ENCODE measurements at regions not wholly inside any gene's neighbourhood (a gene's known extent, or its start where the extent isn't known, plus 50 kb on each side); places are given as distances from the start of the nearest gene placed in this dataset.
"Not testable (repeated sequence)": the region's sequence is repeated elsewhere in the genome, so short reads cannot be mapped to it uniquely, and the experiment has no call there.

- Histone ChIP-seq H3K4me3 (ENCODE audit: low read depth, low read length) (no peak overlapping the region), H3K36me3 (ENCODE audit: control insufficient read depth, insufficient read depth, low read length) (no peaks in the 10 kb centered on the region), H3K27me3 (ENCODE audit: control insufficient read depth, insufficient read depth, low read length) (no peaks in the 10 kb centered on the region)
- no peak for DNase-seq (ENCODE audit: low read depth)
- CTCF ChIA-PET = interaction anchor here (1.2 kb wide), 1 partner anchor 17 kb away, joined by 3 read pairs; no protein-coding TSS in a partner anchor
- POLR2A ChIA-PET = no interaction called here
- TF ChIP-seq CTCF (IDR thresholded peaks at IDR 0.05; ENCODE audit: insufficient read depth, low read depth, low read length) = no peak
Observed at GRCh38 chr2:58334414-58334813, 93.3 kb upstream of the FANCL start.

DNA sequence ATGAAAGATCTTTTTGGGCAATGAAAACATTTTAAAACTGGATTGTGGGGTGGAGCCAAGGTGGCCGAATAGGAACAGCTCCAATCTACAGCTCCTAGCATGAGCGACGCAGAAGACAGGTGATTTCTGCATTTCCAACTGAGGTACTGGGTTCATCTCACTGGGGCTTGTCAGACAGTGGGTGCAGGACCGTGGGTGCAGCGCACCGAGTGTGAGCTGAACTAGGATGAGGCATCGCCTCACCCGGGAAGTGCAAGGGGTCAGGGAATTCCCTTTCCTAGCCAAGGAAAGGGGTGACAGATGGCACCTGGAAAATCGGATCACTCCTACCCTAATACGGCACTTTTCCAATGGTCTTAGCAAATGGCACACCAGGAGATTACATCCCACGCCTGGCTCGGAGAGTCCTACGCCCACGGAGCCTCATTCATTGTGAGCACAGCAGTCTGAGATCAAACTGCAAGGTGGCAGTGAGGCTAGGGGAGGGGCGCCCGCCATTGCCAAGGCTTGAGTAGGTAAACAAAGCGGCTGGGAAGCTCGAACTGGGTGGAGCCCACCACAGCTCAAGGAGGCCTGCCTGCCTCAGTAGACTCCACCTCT is 84.3 kb upstream of the FANCL start:
- DNase-seq (ENCODE audit: low read depth); POLR2A ChIA-PET; CTCF ChIA-PET; H3K27me3 ChIP-seq (ENCODE audit: control insufficient read depth, insufficient read depth, low read length); H3K36me3 ChIP-seq (ENCODE audit: control insufficient read depth, insufficient read depth, low read length); H3K4me3 ChIP-seq (ENCODE audit: low read depth, low read length): not testable (repeated sequence)

DNA sequence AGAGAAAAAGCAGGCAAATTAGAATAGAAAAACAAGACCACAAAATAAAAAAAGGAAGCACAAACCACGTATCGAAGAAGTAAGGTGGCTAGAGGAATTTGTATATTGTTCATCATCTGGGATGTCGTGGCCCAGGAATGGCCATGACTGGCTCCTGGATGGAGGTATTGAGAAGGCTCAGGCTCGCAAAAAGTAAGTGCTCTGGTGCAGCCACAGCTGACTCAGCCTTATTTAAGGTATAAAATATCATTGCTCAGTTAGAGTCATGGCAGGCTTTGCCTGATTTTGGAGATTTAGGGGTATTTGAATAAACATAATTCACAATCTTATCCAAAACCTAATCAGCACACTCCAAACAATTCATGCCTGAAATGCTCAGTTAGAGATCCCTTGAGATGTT is 78.4 kb upstream of the FANCL start:
- CTCF ChIA-PET = no interaction called here

DNA sequence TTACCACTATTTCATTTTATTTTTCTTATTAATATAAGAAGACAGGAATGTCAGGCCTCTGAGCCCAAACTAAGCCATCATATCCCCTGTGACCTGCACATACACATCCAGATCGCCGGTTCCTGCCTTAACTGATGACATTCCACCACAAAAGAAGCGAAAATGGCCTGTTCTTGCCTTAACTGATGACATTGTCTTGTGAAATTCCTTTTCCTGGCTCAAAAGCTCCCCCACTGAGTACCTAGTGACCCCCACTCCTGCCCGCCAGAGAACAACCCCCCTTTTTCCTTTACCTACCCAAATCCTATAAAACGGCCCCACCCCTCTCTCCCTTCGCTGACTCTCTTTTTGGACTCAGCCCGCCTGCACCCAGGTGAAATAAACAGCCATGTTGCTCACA is 77.8 kb upstream of the FANCL start:
- H3K27me3 ChIP-seq (ENCODE audit: control insufficient read depth, insufficient read depth, low read length); POLR2A ChIA-PET; CTCF ChIA-PET; H3K4me3 ChIP-seq (ENCODE audit: low read depth, low read length); DNase-seq (ENCODE audit: low read depth); H3K36me3 ChIP-seq (ENCODE audit: control insufficient read depth, insufficient read depth, low read length): not testable (repeated sequence)

More for the DNA sequence above, 78.4 kb upstream of the FANCL start:
- POLR2A ChIA-PET = no interaction called here
- no peak for TF ChIP-seq CTCF (IDR thresholded peaks at IDR 0.05; ENCODE audit: insufficient read depth, low read depth, low read length)
- Histone ChIP-seq H3K4me3 (ENCODE audit: low read depth, low read length) (no peak overlapping the region), H3K27me3 (ENCODE audit: control insufficient read depth, insufficient read depth, low read length) (no peaks in the 10 kb centered on the region), H3K36me3 (ENCODE audit: control insufficient read depth, insufficient read depth, low read length) (no peaks in the 10 kb centered on the region)
- no peak for DNase-seq (ENCODE audit: low read depth)

GRCh38 chr2:58313926-58314325 is 72.8 kb upstream of the FANCL start:
- CTCF ChIA-PET = no interaction called here

DNA sequence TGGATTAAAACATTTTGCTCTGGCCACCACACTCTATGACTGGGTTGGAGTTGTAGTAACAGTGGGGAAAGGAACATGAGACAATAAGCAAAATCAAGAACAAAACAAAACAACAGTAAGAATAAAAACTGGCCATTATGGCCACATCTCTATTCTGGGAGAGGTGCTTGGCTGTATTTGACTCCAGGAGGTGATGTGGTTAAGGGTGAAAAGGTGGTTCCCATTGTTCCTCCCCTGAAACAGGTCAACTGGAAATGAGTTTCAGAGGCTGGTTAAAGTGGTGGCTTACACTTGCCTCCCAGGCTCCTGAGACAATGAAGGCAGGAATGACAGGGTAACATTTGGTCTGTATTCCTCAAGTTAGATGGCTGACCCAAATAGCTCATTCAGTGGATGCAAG is 67.3 kb upstream of the FANCL start:
- ChIA-PET POLR2A (no interaction called here), CTCF (interaction anchor here (0.6 kb wide), 1 partner anchor 437 kb away, joined by 3 read pairs; no protein-coding TSS in a partner anchor)
- H3K36me3 ChIP-seq (ENCODE audit: control insufficient read depth, insufficient read depth, low read length) = no peaks in the 10 kb centered on the region
- no peaks in the 10 kb centered on the region for H3K27me3 ChIP-seq (ENCODE audit: control insufficient read depth, insufficient read depth, low read length)
- no peak for TF ChIP-seq CTCF (IDR thresholded peaks at IDR 0.05; ENCODE audit: insufficient read depth, low read depth, low read length)
- no peak for DNase-seq (ENCODE audit: low read depth)
- no peak overlapping the region for H3K4me3 ChIP-seq (ENCODE audit: low read depth, low read length)

More at GRCh38 chr2:58313926-58314325, 72.8 kb upstream of the FANCL start:
- H3K4me3 ChIP-seq (ENCODE audit: low read depth, low read length) = no peak overlapping the region
- no peaks in the 10 kb centered on the region for H3K27me3 ChIP-seq (ENCODE audit: control insufficient read depth, insufficient read depth, low read length)
- DNase-seq (ENCODE audit: low read depth) = no peak
- POLR2A ChIA-PET = no interaction called here
- TF ChIP-seq CTCF (IDR thresholded peaks at IDR 0.05; ENCODE audit: insufficient read depth, low read depth, low read length) = no peak
- H3K36me3 ChIP-seq (ENCODE audit: control insufficient read depth, insufficient read depth, low read length) = no peaks in the 10 kb centered on the region
